GM12878 (cell line): ENCODE measurements at regions not wholly inside any gene's neighbourhood (a gene's known extent, or its start where the extent isn't known, plus 50 kb on each side); places are given as distances from the start of the nearest gene placed in this dataset.

ENCODE experiments used
- ATAC-seq: fragments of 200-7000 bp; cut with Tn5 transposase; 3 replicates; pipeline ENCODE4 v1.9.1; 2020; ENCODE audit warnings: mild to moderate bottlenecking, moderate library complexity
- BruUV-seq: library from RNA; stranded (reverse); fragments of 400-500 nt; replicated peaks from 2 replicates; lab custom pipeline; 2021; lab: Mats Ljungman, UMichigan
- CTCF ChIA-PET: fragments of 300-600 bp; sonication (Branson Sonifier 250); formaldehyde crosslinking; extraction: SDS; loops from one replicate; lab custom pipeline; 2021; ENCODE audit warnings: inconsistent platforms; lab: Yijun Ruan, JAX
- POLR2A ChIA-PET: fragments of 350-600 bp; formaldehyde crosslinking; extraction: SDS; loops from one replicate; lab custom pipeline; 2021; ENCODE audit warnings: inconsistent platforms; lab: Charles Lee
- RAD21 ChIA-PET: fragments of 300-600 bp; sonication (Branson Sonifier 250); formaldehyde crosslinking; loops from one replicate; lab custom pipeline; 2023; ENCODE audit warnings: antibody characterized with exemption; ENCODE audit not compliant: unreplicated experiment; lab: Charles Lee
- SMC1A ChIA-PET: fragments of 300-600 bp; sonication (Branson Sonifier 250); formaldehyde crosslinking; loops from one replicate; lab custom pipeline; 2023; ENCODE audit not compliant: unreplicated experiment, uncharacterized antibody; lab: Charles Lee
- DNase-seq: peaks from one replicate; pipeline ENCODE4 v3.0.0-alpha.2; 2011; ENCODE audit warnings: low read depth, low spot score
- FAIRE-seq: peaks from 3 replicates; lab custom pipeline; 2011; peaks lifted over from hg19 to GRCh38; lab: Jason Lieb, UNC
- H2AFZ ChIP-seq: 2 replicates; pipeline ENCODE4 v1.6.0; 2011; ENCODE audit warnings: low read depth, low read length, control low read depth; ENCODE audit not compliant: control insufficient read depth
- H3K27ac ChIP-seq: 2 replicates; pipeline ENCODE4 v1.5.1; 2011; ENCODE audit warnings: control low read depth; ENCODE audit not compliant: control insufficient read depth, insufficient read depth
- H3K27me3 ChIP-seq, 2 experiments: replicated peaks in 1 of 2; 2 replicates each; pipeline versions ENCODE4 v1.6.0 to v1.6.1; 2011; ENCODE audit warnings: low read length in 1 of 2; ENCODE audit not compliant: control insufficient read depth in 2 of 2, insufficient read depth in 2 of 2
- H3K36me3 ChIP-seq, 2 experiments: 2 replicates each; pipeline ENCODE4 v1.5.1; 2011; ENCODE audit warnings: low read length in 1 of 2; ENCODE audit not compliant: control insufficient read depth in 2 of 2, insufficient read depth in 2 of 2
- H3K4me1 ChIP-seq: 2 replicates; pipeline ENCODE4 v1.6.1; 2011; ENCODE audit warnings: mild to moderate bottlenecking, low read length, moderate library complexity, mixed read lengths; ENCODE audit not compliant: control insufficient read depth, insufficient read depth
- H3K4me2 ChIP-seq: 2 replicates; pipeline ENCODE4 v1.6.0; 2011; ENCODE audit warnings: control low read depth; ENCODE audit not compliant: control insufficient read depth, insufficient read depth
- H3K4me3 ChIP-seq: fragments of 200-600 bp; sonication (generic); 2 replicates; pipeline ENCODE4 v1.5.1; 2016
- H3K79me2 ChIP-seq: 2 replicates; pipeline ENCODE4 v1.6.0; 2011; ENCODE audit warnings: low read length; ENCODE audit not compliant: control insufficient read depth, insufficient read depth
- H3K9ac ChIP-seq: 2 replicates; pipeline ENCODE4 v1.8.0; 2011; ENCODE audit warnings: low read length, control low read depth, mixed read lengths; ENCODE audit not compliant: control insufficient read depth, insufficient read depth
- H3K9me3 ChIP-seq: replicated peaks from 3 replicates; pipeline ENCODE4 v1.5.1; 2011; ENCODE audit warnings: mild to moderate bottlenecking, low read length; ENCODE audit not compliant: control insufficient read depth, insufficient read depth
- H4K20me1 ChIP-seq: 2 replicates; pipeline ENCODE4 v1.6.0; 2011; ENCODE audit not compliant: control insufficient read depth, insufficient read depth
- ASH2L ChIP-seq: fragments of 300-600, 200-600 bp; sonication (generic); IDR thresholded peaks from 2 replicates; pipeline ENCODE4 v1.6.1; 2017; ENCODE audit warnings: low read depth, mild to moderate bottlenecking, borderline replicate concordance
- ATF7 ChIP-seq: fragments of 450-650 bp; IDR thresholded peaks from 2 replicates; pipeline ENCODE4 v1.6.1; 2016; ENCODE audit warnings: low read depth, mild to moderate bottlenecking
- FOS ChIP-seq: IDR thresholded peaks from 3 replicates; pipeline ENCODE4 v1.6.1; 2011; ENCODE audit warnings: borderline replicate concordance; ENCODE audit not compliant: insufficient read length; ENCODE audit errors: extremely low read depth
- GATAD2B ChIP-seq: fragments of 450-650 bp; conservative IDR thresholded peaks from 2 replicates; pipeline ENCODE4 v1.6.1; 2017; ENCODE audit warnings: low read depth, mild to moderate bottlenecking, moderate library complexity
- KDM1A ChIP-seq: fragments of 200-600 bp; sonication (generic); IDR thresholded peaks from 2 replicates; pipeline ENCODE4 v1.6.1; 2016; ENCODE audit warnings: borderline replicate concordance
- KLF5 ChIP-seq: fragments of 450-650 bp; IDR thresholded peaks from 2 replicates; pipeline ENCODE4 v1.6.1; 2014; ENCODE audit warnings: mild to moderate bottlenecking; ENCODE audit not compliant: partially characterized antibody
- PAX5 ChIP-seq: IDR thresholded peaks from 2 replicates; pipeline ENCODE4 v1.6.1; 2011; ENCODE audit warnings: low read depth, low read length, borderline replicate concordance
- POLR2AphosphoS5 ChIP-seq: IDR thresholded peaks from 2 replicates; pipeline ENCODE4 v1.6.1; 2011; ENCODE audit warnings: mild to moderate bottlenecking, low read length, inconsistent platforms
- POU2F2 ChIP-seq: IDR thresholded peaks from 3 replicates; pipeline ENCODE4 v1.6.1; 2011; ENCODE audit warnings: low read depth, mild to moderate bottlenecking, low read length, borderline replicate concordance
- RAD21 ChIP-seq: IDR thresholded peaks from 2 replicates; pipeline ENCODE4 v1.6.1; 2011; ENCODE audit warnings: mild to moderate bottlenecking, low read depth, low read length, moderate library complexity; ENCODE audit not compliant: insufficient read depth
- RAD51 ChIP-seq: fragments of 450-650 bp; IDR thresholded peaks from 2 replicates; pipeline ENCODE4 v1.6.1; 2016; ENCODE audit warnings: moderate library complexity, mild to moderate bottlenecking, inconsistent platforms
- RBBP5 ChIP-seq: fragments of 200-600 bp; sonication (generic); conservative IDR thresholded peaks from 2 replicates; pipeline ENCODE4 v1.6.1; 2016
- RCOR1 ChIP-seq: conservative IDR thresholded peaks from 2 replicates; pipeline ENCODE4 v1.6.1; 2012; ENCODE audit warnings: low read depth, low read length, improper control_type of control experiment
- RUNX3 ChIP-seq: IDR thresholded peaks from 2 replicates; pipeline ENCODE4 v1.6.1; 2012; ENCODE audit warnings: low read length, inconsistent platforms
- SIN3A ChIP-seq: IDR thresholded peaks from 2 replicates; pipeline ENCODE4 v1.6.1; 2012; ENCODE audit warnings: low read depth, low read length, improper control_type of control experiment
- TARDBP ChIP-seq: IDR thresholded peaks from 2 replicates; pipeline ENCODE4 v1.6.1; 2016; ENCODE audit warnings: borderline replicate concordance
- ZNF274 ChIP-seq: IDR thresholded peaks from one replicate; pipeline ENCODE4 v1.8.0; 2011; ENCODE audit not compliant: insufficient read length, insufficient read depth
- WGBS: methylation state at CpG from one replicate; pipeline ENCODE4 v1.1.6; 2016; ENCODE audit warnings: low lambda C conversion rate; ENCODE audit not compliant: insufficient replicate concordance, insufficient coverage; ENCODE audit errors: missing lambda C conversion rate; 5-methylcytosine and 5-hydroxymethylcytosine counted together
- in situ Hi-C: fragments of 300-500 bp; cut with MboI; formaldehyde crosslinking; loops from 9 replicates; pipeline ENCODE4 v1.14.3; 2018; ENCODE audit warnings: mixed read lengths
- intact Hi-C: fragments of 100-400 bp; cut with micrococcal nuclease; formaldehyde crosslinking; loops from one replicate; pipeline ENCODE4 v1.14.2; 2022; ENCODE audit not compliant: unreplicated experiment
- TF ChIP-seq, protein P1 (sequence below): fragments of 450-650 bp; conservative IDR thresholded peaks from 2 replicates; pipeline ENCODE4 v1.6.1; 2017; ENCODE audit warnings: mild to moderate bottlenecking, moderate library complexity
- TF ChIP-seq, protein P2 (sequence below): fragments of 450-650 bp; formaldehyde crosslinking; IDR thresholded peaks from 2 replicates; pipeline ENCODE4 v1.4.0; 2022; ENCODE audit warnings: mild to moderate bottlenecking, moderate library complexity
- TF ChIP-seq, protein P3 (sequence below): IDR thresholded peaks from 2 replicates; pipeline ENCODE4 v1.6.1; 2012; ENCODE audit warnings: low read depth, low read length, improper control_type of control experiment

DNA sequence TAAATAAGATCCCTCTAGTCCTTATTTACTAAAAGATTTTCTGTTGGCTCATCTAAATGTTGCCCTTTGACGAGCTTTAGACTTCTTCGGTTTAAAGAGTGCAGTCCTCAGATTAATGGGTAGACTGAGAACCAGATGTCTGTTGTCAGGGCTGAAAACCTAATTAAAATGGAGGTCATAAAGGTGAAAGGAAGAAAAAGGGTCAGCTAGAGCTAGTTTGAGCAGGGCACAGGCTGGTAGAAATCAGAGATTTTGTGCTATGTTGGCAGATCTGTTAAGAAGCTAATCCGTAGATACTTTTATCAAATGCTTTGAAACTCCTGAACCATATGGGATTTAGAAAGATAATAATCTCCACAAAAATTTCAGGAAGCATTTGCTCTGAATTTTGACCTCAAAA, 959.0 kb downstream of the PLA2G4A start:
- no peak overlapping the region for H3K9ac ChIP-seq
- no peak overlapping the region for H2AFZ ChIP-seq
- H3K79me2 ChIP-seq, result no peaks in the 10 kb centered on the region
- BruUV-seq, result no TSS peak
- ChIA-PET SMC1A (no interaction called here), POLR2A (no interaction called here), CTCF (no interaction called here), RAD21 (no interaction called here)
- H3K4me3 ChIP-seq, result no peak overlapping the region
- no peaks in the 10 kb centered on the region for H4K20me1 ChIP-seq
- in situ Hi-C loops (no loop called here), intact Hi-C loops (no loop called here)
- 45% methylated on average over 3 of the region's 3 CpGs for WGBS
- no peaks in the 10 kb centered on the region for H3K4me1 ChIP-seq
- TF ChIP-seq RCOR1 (no peak), PAX5 (no peak), ZNF274 (no peak), RBBP5 (no peak), KLF5 (no peak), SIN3A (no peak), ASH2L (no peak), RAD21 (no peak), POLR2AphosphoS5 (no peak), POU2F2 (no peak), ATF7 (no peak), RAD51 (no peak), KDM1A (no peak), GATAD2B (no peak), RUNX3 (no peak), TARDBP (no peak), FOS (no peak)
- TF ChIP-seq, protein P1, sequence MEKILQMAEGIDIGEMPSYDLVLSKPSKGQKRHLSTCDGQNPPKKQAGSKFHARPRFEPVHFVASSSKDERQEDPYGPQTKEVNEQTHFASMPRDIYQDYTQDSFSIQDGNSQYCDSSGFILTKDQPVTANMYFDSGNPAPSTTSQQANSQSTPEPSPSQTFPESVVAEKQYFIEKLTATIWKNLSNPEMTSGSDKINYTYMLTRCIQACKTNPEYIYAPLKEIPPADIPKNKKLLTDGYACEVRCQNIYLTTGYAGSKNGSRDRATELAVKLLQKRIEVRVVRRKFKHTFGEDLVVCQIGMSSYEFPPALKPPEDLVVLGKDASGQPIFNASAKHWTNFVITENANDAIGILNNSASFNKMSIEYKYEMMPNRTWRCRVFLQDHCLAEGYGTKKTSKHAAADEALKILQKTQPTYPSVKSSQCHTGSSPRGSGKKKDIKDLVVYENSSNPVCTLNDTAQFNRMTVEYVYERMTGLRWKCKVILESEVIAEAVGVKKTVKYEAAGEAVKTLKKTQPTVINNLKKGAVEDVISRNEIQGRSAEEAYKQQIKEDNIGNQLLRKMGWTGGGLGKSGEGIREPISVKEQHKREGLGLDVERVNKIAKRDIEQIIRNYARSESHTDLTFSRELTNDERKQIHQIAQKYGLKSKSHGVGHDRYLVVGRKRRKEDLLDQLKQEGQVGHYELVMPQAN, result no peak
- TF ChIP-seq, protein P2, sequence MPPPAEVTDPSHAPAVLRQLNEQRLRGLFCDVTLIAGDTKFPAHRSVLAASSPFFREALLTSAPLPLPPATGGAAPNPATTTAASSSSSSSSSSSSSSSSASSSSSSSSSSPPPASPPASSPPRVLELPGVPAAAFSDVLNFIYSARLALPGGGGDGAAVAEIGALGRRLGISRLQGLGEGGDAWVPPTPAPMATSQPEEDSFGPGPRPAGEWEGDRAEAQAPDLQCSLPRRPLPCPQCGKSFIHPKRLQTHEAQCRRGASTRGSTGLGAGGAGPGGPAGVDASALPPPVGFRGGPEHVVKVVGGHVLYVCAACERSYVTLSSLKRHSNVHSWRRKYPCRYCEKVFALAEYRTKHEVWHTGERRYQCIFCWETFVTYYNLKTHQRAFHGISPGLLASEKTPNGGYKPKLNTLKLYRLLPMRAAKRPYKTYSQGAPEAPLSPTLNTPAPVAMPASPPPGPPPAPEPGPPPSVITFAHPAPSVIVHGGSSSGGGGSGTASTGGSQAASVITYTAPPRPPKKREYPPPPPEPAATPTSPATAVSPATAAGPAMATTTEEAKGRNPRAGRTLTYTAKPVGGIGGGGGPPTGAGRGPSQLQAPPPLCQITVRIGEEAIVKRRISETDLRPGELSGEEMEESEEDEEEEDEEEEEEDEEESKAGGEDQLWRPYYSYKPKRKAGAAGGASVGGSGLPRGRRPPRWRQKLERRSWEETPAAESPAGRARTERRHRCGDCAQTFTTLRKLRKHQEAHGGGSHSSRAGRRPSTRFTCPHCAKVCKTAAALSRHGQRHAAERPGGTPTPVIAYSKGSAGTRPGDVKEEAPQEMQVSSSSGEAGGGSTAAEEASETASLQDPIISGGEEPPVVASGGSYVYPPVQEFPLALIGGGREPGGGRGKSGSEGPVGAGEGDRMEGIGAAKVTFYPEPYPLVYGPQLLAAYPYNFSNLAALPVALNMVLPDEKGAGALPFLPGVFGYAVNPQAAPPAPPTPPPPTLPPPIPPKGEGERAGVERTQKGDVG (CRISPR knock-in tag), result no peak
- TF ChIP-seq, protein P3, sequence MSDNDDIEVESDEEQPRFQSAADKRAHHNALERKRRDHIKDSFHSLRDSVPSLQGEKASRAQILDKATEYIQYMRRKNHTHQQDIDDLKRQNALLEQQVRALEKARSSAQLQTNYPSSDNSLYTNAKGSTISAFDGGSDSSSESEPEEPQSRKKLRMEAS, result no peak
- FAIRE-seq (no peak), ATAC-seq (no peak), DNase-seq (no peak)
- no peaks in the 10 kb centered on the region for H3K36me3 ChIP-seq
- H3K4me2 ChIP-seq, result no peak overlapping the region
- no peaks in the 10 kb centered on the region for H3K27me3 ChIP-seq
- no peaks in the 10 kb centered on the region for H3K9me3 ChIP-seq
- H3K27ac ChIP-seq, result no peak overlapping the region
